MM.1S (cell line): ENCODE measurements at regions not wholly inside any gene's neighbourhood (a gene's known extent, or its start where the extent isn't known, plus 50 kb on each side); places are given as distances from the start of the nearest gene placed in this dataset.

Source experiments
- EZH2 ChIP-seq: fragments of 300-600 bp; sonication (generic); optimal IDR thresholded peaks from 2 replicates; pipeline ENCODE3; 2017; ENCODE audit warnings: low read depth, mild to moderate bottlenecking, antibody characterized with exemption, low read length, mixed read lengths
- TF ChIP-seq, protein P1 (sequence below): fragments of 300-600 bp; sonication (generic); IDR thresholded peaks from 2 replicates; pipeline ENCODE4 v1.5.1; 2016; ENCODE audit warnings: antibody characterized with exemption, low read length, mixed read lengths

DNA sequence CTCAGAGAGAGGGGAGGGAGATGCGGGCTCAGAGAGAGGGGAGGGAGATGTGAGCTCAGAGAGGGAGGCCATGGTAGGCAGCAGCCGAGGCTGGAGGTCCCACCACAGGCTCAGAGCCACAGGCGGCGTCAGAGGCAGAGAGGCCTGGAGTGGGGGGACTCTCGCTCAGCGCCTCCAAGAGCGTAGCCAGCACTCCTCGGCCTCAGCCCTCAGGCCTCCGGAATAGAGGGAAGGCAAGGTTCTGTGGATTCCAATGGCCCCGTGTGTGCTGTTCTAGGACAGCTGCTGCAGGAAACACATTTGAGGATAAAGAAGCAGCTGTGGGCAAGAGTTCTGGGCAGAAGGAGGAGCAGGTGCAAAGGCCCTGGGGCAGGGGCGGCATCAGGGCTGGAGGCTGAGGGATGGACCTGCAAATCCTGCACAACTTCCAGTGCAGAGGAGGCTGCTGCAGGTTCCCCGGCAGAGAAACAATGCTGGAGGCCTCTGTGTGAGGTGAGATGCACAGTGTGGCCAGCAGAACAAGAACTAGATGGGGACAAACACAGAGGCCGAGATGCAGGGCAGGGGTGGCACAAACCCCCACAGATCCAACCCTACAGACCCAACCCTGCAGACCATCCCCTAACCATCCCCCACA, 59.1 kb upstream of the GALNT9 start:
- TF ChIP-seq, protein P1, sequence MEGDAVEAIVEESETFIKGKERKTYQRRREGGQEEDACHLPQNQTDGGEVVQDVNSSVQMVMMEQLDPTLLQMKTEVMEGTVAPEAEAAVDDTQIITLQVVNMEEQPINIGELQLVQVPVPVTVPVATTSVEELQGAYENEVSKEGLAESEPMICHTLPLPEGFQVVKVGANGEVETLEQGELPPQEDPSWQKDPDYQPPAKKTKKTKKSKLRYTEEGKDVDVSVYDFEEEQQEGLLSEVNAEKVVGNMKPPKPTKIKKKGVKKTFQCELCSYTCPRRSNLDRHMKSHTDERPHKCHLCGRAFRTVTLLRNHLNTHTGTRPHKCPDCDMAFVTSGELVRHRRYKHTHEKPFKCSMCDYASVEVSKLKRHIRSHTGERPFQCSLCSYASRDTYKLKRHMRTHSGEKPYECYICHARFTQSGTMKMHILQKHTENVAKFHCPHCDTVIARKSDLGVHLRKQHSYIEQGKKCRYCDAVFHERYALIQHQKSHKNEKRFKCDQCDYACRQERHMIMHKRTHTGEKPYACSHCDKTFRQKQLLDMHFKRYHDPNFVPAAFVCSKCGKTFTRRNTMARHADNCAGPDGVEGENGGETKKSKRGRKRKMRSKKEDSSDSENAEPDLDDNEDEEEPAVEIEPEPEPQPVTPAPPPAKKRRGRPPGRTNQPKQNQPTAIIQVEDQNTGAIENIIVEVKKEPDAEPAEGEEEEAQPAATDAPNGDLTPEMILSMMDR: no peak
- no peak for TF ChIP-seq EZH2
